HCT116 (cell line): ENCODE measurements at regions not wholly inside any gene's neighbourhood (a gene's known extent, or its start where the extent isn't known, plus 50 kb on each side); places are given as distances from the start of the nearest gene placed in this dataset.

Experiments
- ATAC-seq: fragments of 200-7000 bp; cut with Tn5 transposase; 2 replicates; pipeline ENCODE4 v1.9.1; 2020; ENCODE audit warnings: mild to moderate bottlenecking, moderate library complexity
- BruUV-seq: library from RNA; stranded (reverse); fragments of 400-500 nt; replicated peaks from 2 replicates; lab custom pipeline; 2021; lab: Mats Ljungman, UMichigan
- CTCF ChIA-PET: fragments of 300-600 bp; sonication (Branson Sonifier 250); formaldehyde crosslinking; loops from one replicate; lab custom pipeline; 2021; ENCODE audit warnings: antibody characterized with exemption; lab: Charles Lee
- POLR2A ChIA-PET: fragments of 300-600, 350-600 bp; sonication (Branson Sonifier 250); formaldehyde crosslinking; loops from one replicate; lab custom pipeline; 2021; ENCODE audit warnings: antibody characterized with exemption; lab: Charles Lee
- RAD21 ChIA-PET, 2 experiments: fragments of 300-600 bp; sonication (Branson Sonifier 250); formaldehyde crosslinking; loops; one replicate each; lab custom pipeline; 2023; ENCODE audit warnings: low total read pairs in 2 of 2; ENCODE audit not compliant: uncharacterized antibody in 2 of 2, unreplicated experiment in 2 of 2, low non-redundant PET in 1 of 2; lab: Charles Lee
- DNase-seq: peaks from one replicate; pipeline ENCODE4 v3.0.0-alpha.2; 2010; ENCODE audit warnings: low read depth, low spot score
- H2AFZ ChIP-seq: fragments of 200-600 bp; shearing (Covaris generic), sonication (generic); 2 replicates; pipeline ENCODE4 v1.6.1; 2017; ENCODE audit warnings: low read depth, mixed run types, mixed read lengths, antibody characterized with exemption, low read length; ENCODE audit not compliant: poor library complexity, severe bottlenecking
- H3K27ac ChIP-seq: 2 replicates; pipeline ENCODE4 v1.5.1; 2012; ENCODE audit warnings: low read depth, low read length
- H3K27me3 ChIP-seq: fragments of 200-600 bp; sonication (generic); 2 replicates; pipeline ENCODE4 v1.6.1; 2016; ENCODE audit warnings: mixed run types, low read length, mixed read lengths; ENCODE audit not compliant: insufficient read depth
- H3K36me3 ChIP-seq, 2 experiments: fragments of 200-500 bp in 1 of 2; fragments of 200-600 bp in 1 of 2; sonication (Bioruptor generic) in 1 of 2; sonication (generic) in 1 of 2; 2 replicates each; pipeline versions ENCODE4 v1.5.1 to v1.6.1; 2014 to 2016; ENCODE audit warnings: low read length in 2 of 2, inconsistent platforms in 1 of 2, mixed read lengths in 1 of 2, mixed run types in 1 of 2; ENCODE audit not compliant: insufficient read depth in 2 of 2, control insufficient read depth in 1 of 2
- H3K4me1 ChIP-seq, 2 experiments: fragments of 200-600 bp in 1 of 2; sonication (generic) in 1 of 2; 2 replicates each; pipeline versions ENCODE4 v1.5.1 to v1.6.1; 2012 to 2017; ENCODE audit warnings: low read length in 2 of 2, inconsistent platforms in 1 of 2, mild to moderate bottlenecking in 1 of 2, mixed read lengths in 1 of 2, mixed run types in 1 of 2, moderate library complexity in 1 of 2; ENCODE audit not compliant: insufficient read depth in 2 of 2, control insufficient read depth in 1 of 2
- H3K4me2 ChIP-seq: fragments of 200-600 bp; sonication (generic); 2 replicates; pipeline ENCODE4 v1.6.1; 2017; ENCODE audit warnings: mixed run types, low read length, mixed read lengths
- H3K4me3 ChIP-seq, 2 experiments: fragments of 200-600 bp in 1 of 2; sonication (generic) in 1 of 2; replicated peaks in 1 of 2; 2 replicates each; pipeline ENCODE4 v1.5.1; 2011 to 2016; ENCODE audit warnings: low read length in 2 of 2, control low read depth in 1 of 2, low read depth in 1 of 2, mild to moderate bottlenecking in 1 of 2, mixed read lengths in 1 of 2, mixed run types in 1 of 2
- H3K79me2 ChIP-seq: fragments of 200-600 bp; sonication (generic); 2 replicates; pipeline ENCODE4 v1.6.1; 2017; ENCODE audit warnings: mild to moderate bottlenecking, mixed run types, low read length, moderate library complexity, mixed read lengths; ENCODE audit not compliant: insufficient read depth
- H3K9ac ChIP-seq: fragments of 200-600 bp; sonication (generic); 2 replicates; pipeline ENCODE4 v1.6.1; 2016; ENCODE audit warnings: low read length, mixed read lengths
- H3K9me2 ChIP-seq: fragments of 200-600 bp; sonication (generic), shearing (Covaris generic); 2 replicates; pipeline ENCODE4 v1.6.1; 2017; ENCODE audit warnings: mixed run types, mild to moderate bottlenecking, moderate library complexity; ENCODE audit not compliant: insufficient read depth
- H3K9me3 ChIP-seq, 2 experiments: fragments of 200-500 bp in 1 of 2; fragments of 200-600 bp in 1 of 2; sonication (Bioruptor generic) in 1 of 2; sonication (generic) in 1 of 2; 2 replicates each; pipeline ENCODE4 v1.6.1; 2014 to 2017; ENCODE audit warnings: low read length in 2 of 2, mixed read lengths in 2 of 2, inconsistent platforms in 1 of 2, low read depth in 1 of 2, mild to moderate bottlenecking in 1 of 2, mixed run types in 1 of 2, moderate library complexity in 1 of 2; ENCODE audit not compliant: control insufficient read depth in 1 of 2, insufficient read depth in 1 of 2
- H4K20me1 ChIP-seq: fragments of 200-600 bp; sonication (generic), shearing (Covaris generic); 2 replicates; pipeline ENCODE4 v1.6.1; 2017; ENCODE audit warnings: mixed run types, mild to moderate bottlenecking, moderate library complexity; ENCODE audit not compliant: insufficient read depth
- ELF1 ChIP-seq: IDR thresholded peaks from 2 replicates; pipeline ENCODE4 v1.6.1; 2012; ENCODE audit warnings: low read depth, borderline replicate concordance
- EZH2 ChIP-seq: fragments of 200-600 bp; sonication (generic); IDR thresholded peaks from 2 replicates; pipeline ENCODE4 v1.6.1; 2017; ENCODE audit warnings: antibody characterized with exemption, mixed run types
- FOSL1 ChIP-seq: IDR thresholded peaks from 2 replicates; pipeline ENCODE4 v1.6.1; 2012; ENCODE audit warnings: low read depth
- JUND ChIP-seq: IDR thresholded peaks from 2 replicates; pipeline ENCODE4 v1.6.1; 2012
- POLR2A ChIP-seq: IDR thresholded peaks from 2 replicates; pipeline ENCODE4 v1.7.0; 2011; ENCODE audit warnings: borderline replicate concordance; ENCODE audit not compliant: insufficient read depth, insufficient read length; ENCODE audit errors: extremely low read depth
- POLR2AphosphoS5 ChIP-seq: IDR thresholded peaks from 2 replicates; pipeline ENCODE4 v1.6.1; 2011; ENCODE audit warnings: mild to moderate bottlenecking, low read depth, low read length, moderate library complexity
- SIN3A ChIP-seq: IDR thresholded peaks from 2 replicates; pipeline ENCODE4 v1.6.1; 2012; ENCODE audit warnings: low read depth
- ZBTB33 ChIP-seq: IDR thresholded peaks from 2 replicates; pipeline ENCODE4 v1.6.1; 2011; ENCODE audit warnings: mild to moderate bottlenecking, low read length, moderate library complexity; ENCODE audit not compliant: insufficient replicate concordance; ENCODE audit errors: extremely low read depth
- ZNF274 ChIP-seq: fragments of 200-500 bp; sonication (Bioruptor generic); IDR thresholded peaks from 2 replicates; pipeline ENCODE4 v1.6.1; 2014; ENCODE audit warnings: mild to moderate bottlenecking, low read depth, low read length, inconsistent platforms
- intact Hi-C: fragments of 100-400 bp; cut with micrococcal nuclease; formaldehyde crosslinking; loops from 2 replicates; pipeline ENCODE4 v1.10.0; 2022
- TF ChIP-seq, protein P1 (sequence below): IDR thresholded peaks from 2 replicates; pipeline ENCODE4 v1.6.1; 2012

DNA sequence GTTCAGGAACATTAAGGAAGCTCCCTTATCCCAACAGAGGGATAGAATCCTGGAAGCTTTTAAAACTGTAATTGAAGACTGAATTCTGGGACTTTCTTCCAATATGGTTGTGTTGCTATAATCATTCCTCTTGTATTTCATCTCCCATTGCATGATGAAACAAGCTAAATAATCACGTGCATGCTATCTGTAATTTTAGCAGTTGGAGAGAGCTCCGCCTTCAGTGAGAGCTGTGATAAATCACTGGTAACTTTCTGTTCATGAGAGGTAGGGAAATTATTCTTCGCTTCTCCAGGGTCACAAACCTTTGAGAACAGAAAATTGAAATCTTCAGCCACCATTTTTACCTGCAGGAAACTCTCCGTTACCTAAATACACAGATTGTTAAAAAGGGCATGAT is 530.2 kb downstream of the HTR7 start (continued):
- TF ChIP-seq ZNF274 (no peak), SIN3A (no peak), POLR2A (no peak)
- TF ChIP-seq, protein P1, sequence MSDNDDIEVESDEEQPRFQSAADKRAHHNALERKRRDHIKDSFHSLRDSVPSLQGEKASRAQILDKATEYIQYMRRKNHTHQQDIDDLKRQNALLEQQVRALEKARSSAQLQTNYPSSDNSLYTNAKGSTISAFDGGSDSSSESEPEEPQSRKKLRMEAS = no peak

DNA sequence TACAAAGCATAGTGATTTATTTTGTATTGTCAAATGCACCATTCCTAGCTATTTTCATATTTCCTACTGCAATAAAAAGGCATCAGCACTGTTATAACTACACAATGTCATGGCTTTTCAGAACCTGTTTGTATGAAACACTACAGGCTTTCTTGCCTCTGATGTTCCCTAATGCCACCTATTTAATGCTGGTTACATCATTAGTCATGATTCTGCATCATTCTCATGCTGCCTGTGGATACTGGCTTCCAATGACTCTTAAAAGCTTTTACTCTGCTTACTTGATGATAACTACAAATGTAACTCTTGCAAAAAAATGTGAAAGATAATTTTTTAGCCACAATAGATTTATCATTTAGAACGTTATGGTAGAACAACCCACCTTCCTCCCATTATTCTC is 529.4 kb downstream of the HTR7 start:
- CTCF ChIA-PET = no interaction called here
- H3K4me3 ChIP-seq = no peak overlapping the region
- H3K27me3 ChIP-seq = no peaks in the 10 kb centered on the region
- DNase-seq (no peak), ATAC-seq (no peak)
- H2AFZ ChIP-seq = no peak overlapping the region
- no peaks in the 10 kb centered on the region for H3K79me2 ChIP-seq
- POLR2A ChIA-PET = no interaction called here
- RAD21 ChIA-PET = no interaction called here
- no peak overlapping the region for H3K4me2 ChIP-seq
- peaks cover 0 to 26% of the 10 kb centered on the region in 2 experiments; a peak in 2 of 4 replicates for H3K4me1 ChIP-seq
- no peaks in the 10 kb centered on the region for H3K9me3 ChIP-seq
- no peak overlapping the region for H3K9ac ChIP-seq
- H3K27ac ChIP-seq = no peak overlapping the region
- TF ChIP-seq, protein P1 = no peak
- TF ChIP-seq JUND (no peak), EZH2 (no peak), ELF1 (no peak), POLR2AphosphoS5 (no peak), ZBTB33 (no peak), FOSL1 (no peak)
- no TSS peak for BruUV-seq
- no peaks in the 10 kb centered on the region for H4K20me1 ChIP-seq
- H3K9me2 ChIP-seq = no peaks in the 10 kb centered on the region
- intact Hi-C loops = no loop called here
- H3K36me3 ChIP-seq = no peaks in the 10 kb centered on the region
